ENCODE measurements at regions not wholly inside any gene's neighbourhood (a gene's known extent, or its start where the extent isn't known, plus 50 kb on each side); places are given as distances from the start of the nearest gene placed in this dataset.
"Not testable (repeated sequence)": the region's sequence is repeated elsewhere in the genome, so short reads cannot be mapped to it uniquely, and the experiment has no call there.

DNA sequence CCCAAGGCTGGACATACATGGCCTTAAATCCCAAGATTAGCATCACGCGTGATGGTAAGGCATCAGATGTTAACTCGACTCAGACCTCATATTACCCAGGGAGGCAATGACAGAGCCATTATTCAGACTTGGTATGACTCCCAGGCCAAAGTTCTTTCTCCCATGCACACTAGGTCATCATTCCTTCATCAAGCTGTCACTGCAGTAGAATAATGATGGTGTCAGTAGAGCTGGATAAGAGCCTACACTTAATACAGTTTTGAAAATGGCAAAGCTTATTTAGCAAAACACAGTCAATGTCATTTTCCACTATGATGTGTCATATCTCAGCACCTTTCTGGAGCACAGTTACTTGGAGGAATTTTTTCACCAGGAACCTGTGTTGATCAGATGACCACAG, 663.3 kb downstream of the SUCLG1 start:
- no peak overlapping the region for H3K4me3 ChIP-seq (ENCODE audit: low read depth, low read length)
- DNase-seq (ENCODE audit: low read depth): no peak
- TF ChIP-seq, protein P1, sequence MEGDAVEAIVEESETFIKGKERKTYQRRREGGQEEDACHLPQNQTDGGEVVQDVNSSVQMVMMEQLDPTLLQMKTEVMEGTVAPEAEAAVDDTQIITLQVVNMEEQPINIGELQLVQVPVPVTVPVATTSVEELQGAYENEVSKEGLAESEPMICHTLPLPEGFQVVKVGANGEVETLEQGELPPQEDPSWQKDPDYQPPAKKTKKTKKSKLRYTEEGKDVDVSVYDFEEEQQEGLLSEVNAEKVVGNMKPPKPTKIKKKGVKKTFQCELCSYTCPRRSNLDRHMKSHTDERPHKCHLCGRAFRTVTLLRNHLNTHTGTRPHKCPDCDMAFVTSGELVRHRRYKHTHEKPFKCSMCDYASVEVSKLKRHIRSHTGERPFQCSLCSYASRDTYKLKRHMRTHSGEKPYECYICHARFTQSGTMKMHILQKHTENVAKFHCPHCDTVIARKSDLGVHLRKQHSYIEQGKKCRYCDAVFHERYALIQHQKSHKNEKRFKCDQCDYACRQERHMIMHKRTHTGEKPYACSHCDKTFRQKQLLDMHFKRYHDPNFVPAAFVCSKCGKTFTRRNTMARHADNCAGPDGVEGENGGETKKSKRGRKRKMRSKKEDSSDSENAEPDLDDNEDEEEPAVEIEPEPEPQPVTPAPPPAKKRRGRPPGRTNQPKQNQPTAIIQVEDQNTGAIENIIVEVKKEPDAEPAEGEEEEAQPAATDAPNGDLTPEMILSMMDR (IDR thresholded peaks at IDR 0.05; ENCODE audit: insufficient read depth, low read length): no peak

DNA sequence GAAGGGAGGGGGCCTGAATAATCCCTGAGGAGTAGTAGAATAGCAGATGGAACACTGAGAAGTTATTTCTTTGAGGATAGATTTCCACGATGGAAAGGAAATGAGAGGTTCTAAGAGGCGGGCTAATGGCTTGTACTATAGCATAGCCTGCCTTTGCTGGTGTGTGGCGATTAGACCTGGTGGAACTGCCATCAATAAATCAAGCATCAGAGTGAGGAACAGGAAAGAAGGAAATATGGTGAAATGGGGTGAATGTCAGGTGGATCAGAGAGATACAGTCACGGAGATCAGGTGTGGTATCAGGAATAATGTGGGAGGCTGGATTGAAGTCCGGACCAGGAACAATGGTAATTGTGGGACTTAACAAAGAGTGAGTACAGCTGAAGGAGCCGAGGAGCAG, 668.6 kb downstream of the SUCLG1 start:
- not testable (repeated sequence) for H3K4me3 ChIP-seq (ENCODE audit: low read depth, low read length); DNase-seq (ENCODE audit: low read depth)

DNA sequence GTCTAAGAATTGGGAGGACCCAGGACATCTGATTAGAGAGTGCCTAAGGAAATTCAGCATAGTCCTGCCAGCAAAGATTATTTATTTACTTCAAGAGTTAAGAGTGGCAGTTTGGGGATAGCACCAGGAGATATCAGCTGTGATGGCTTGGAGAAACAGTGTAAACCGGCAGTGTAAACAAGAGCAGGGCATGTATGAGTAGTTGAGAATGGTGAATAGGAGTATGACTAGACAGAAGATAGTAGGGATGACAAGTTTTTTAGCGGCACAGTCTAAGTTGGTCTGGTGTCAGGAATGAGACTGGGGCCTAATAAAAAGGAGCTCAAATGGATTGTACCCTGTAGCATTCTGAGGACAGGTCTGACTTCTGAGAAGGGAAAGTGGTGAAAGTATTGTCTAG, 669.4 kb downstream of the SUCLG1 start:
- not testable (repeated sequence) for H3K4me3 ChIP-seq (ENCODE audit: low read depth, low read length); DNase-seq (ENCODE audit: low read depth)

DNA sequence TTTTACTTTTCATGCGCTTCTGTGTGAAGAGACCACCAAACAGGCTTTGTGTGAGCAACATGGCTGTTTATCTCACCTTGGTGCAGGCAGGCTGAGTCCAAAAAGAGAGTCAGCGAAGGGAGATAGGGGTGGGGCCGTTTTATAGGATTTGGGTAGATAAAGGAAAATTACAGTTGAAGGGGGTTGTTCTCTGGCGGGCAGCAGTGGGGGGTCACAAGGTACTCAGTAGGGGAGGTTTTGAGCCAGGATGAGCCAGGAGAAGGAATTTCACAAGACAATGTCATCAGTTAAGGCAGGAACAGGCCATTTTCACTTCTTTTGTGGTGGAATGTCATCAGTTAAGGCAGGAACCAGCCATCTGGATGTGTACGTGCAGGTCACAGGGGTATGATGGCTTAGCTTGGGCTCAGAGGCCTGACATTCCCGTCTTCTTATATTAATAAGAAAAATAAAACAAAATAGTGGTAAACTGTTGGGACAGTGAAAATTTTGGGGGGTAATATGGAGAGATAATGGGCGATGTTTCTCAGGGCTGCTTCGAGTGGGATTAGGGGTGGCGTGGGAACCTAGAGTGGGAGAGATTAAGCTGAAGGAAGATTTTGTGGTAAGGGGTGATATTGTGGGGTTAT, 670.0 kb downstream of the SUCLG1 start:
- H3K4me3 ChIP-seq (ENCODE audit: low read depth, low read length); DNase-seq (ENCODE audit: low read depth): not testable (repeated sequence)

DNA sequence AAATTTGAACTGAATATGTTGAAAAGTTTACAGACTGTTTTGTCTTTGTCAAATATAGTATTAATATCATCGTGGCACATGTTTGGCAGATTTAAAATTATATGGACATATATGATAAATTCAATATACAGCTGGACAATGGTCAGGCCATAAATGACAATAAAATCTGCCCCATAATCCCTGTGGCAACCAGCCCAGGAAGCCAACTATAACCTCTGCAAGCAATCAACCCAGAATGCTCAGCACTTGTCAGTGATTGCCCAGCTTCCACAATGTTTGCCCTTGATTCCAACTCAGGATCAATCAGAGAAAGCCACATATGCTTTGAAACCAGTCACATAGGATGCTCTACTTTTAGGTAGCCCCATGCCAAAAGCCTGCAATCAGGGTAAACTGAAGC, 671.9 kb downstream of the SUCLG1 start:
- DNase-seq (ENCODE audit: low read depth): no peak
- TF ChIP-seq, protein P1 (IDR thresholded peaks at IDR 0.05; ENCODE audit: insufficient read depth, low read length): no peak
- no peak overlapping the region for H3K4me3 ChIP-seq (ENCODE audit: low read depth, low read length)

DNA sequence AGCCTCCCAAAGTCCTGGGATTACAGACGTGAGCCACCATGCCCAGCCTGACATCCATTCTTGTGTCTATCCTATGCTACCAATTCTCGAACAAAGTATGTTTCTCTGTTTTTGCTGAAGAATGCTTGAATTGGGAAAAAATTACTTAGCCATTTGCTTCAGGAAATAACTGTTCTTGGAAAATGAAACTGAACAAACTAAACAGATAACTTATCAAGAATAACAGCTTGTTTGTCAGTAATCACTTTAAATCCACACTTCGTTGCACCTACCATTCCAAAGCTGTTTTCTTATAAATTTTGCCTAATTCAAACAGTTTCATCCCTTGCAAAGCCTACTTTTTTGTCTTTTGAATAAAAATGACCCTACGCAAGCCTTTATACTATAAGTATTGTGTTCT, 672.9 kb downstream of the SUCLG1 start:
- no peak for DNase-seq (ENCODE audit: low read depth)
- TF ChIP-seq, protein P1 (IDR thresholded peaks at IDR 0.05; ENCODE audit: insufficient read depth, low read length): no peak
- H3K4me3 ChIP-seq (ENCODE audit: low read depth, low read length): no peak overlapping the region

DNA sequence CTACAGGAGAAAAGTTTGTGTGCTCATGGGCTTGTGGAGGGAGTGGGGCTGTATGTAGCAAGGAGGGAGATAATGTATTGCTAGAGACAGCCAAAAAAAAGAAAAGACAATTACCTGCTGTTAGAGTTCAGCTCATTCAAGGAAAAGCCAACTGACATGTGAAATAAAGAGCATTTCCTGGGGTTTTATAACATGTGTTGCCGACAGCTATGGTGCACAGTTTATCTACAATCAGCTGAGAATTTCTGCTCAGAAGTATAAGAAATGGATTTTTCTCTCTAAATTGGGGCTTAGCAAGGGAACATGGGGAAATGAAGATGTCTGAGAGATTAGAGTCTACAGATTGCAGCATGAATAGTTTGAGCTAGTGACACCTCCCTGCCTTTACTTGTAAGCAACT, 674.1 kb downstream of the SUCLG1 start:
- DNase-seq (ENCODE audit: low read depth): no peak
- no peak overlapping the region for H3K4me3 ChIP-seq (ENCODE audit: low read depth, low read length)
- TF ChIP-seq, protein P1 (IDR thresholded peaks at IDR 0.05; ENCODE audit: insufficient read depth, low read length): no peak

DNA sequence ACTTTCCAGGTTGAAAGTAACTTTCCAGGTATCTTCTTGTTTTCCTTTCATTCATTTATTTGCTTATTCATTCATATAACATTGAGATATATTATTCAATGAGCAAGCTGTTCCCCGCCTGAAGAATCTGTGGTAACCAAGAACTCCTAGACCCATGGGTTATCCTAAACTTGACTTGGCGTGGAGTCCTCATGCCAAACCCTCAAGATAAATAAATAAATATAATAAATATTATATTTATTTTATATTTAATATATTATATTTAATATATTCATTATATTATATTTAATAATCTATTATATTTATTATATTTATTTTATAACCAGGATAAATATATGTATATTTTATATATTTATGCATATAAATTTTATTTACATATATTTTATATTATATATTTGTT, 674.8 kb downstream of the SUCLG1 start:
- no peak for DNase-seq (ENCODE audit: low read depth)
- TF ChIP-seq, protein P1 (IDR thresholded peaks at IDR 0.05; ENCODE audit: insufficient read depth, low read length): no peak
- H3K4me3 ChIP-seq (ENCODE audit: low read depth, low read length): no peak overlapping the region

Data from fibroblast of the aortic adventitia (primary cell).